B cell (primary cell): ENCODE measurements at regions not wholly inside any gene's neighbourhood (a gene's known extent, or its start where the extent isn't known, plus 50 kb on each side); places are given as distances from the start of the nearest gene placed in this dataset.

Source experiments
- ATAC-seq: fragments of 200-7000 bp; cut with Tn5 transposase; one replicate; pipeline ENCODE4 v1.10.0; 2021; ENCODE audit warnings: low read depth, mild to moderate bottlenecking, moderate number of reproducible peaks, moderate library complexity
- CTCF ChIA-PET: fragments of 350-600 bp; sonication (Branson Sonifier 250); formaldehyde crosslinking; loops from one replicate; lab custom pipeline; 2021; ENCODE audit warnings: antibody characterized with exemption, inconsistent platforms; lab: Charles Lee
- POLR2A ChIA-PET: fragments of 350-600 bp; sonication (Branson Sonifier 250); formaldehyde crosslinking; loops from one replicate; lab custom pipeline; 2021; ENCODE audit warnings: antibody characterized with exemption; lab: Charles Lee
- DNase-seq: peaks from one replicate; pipeline ENCODE4 v3.0.0; 2013
- H2AFZ ChIP-seq: 2 replicates; pipeline ENCODE4 v1.6.1; 2012; ENCODE audit warnings: mild to moderate bottlenecking, low read depth, low read length; ENCODE audit not compliant: insufficient read depth, poor library complexity, severe bottlenecking
- H3K27ac ChIP-seq, 2 donors: 1 replicate in 1 of 2; 2 replicates in 1 of 2; pipeline ENCODE4 v1.5.1; 2012 to 2013; ENCODE audit warnings: low read length in 2 of 2, mild to moderate bottlenecking in 2 of 2, moderate library complexity in 1 of 2
- H3K27me3 ChIP-seq, 4 experiments: fragments of 200-600 bp in 1 of 4; sonication (generic) in 1 of 4; replicated peaks in 1 of 4; 1 replicate in 2 of 4; 2 replicates in 2 of 4; pipeline versions ENCODE4 v1.6.1 to v1.7.0; 2013 to 2016; ENCODE audit warnings: low read length in 3 of 4, mild to moderate bottlenecking in 2 of 4, mixed read lengths in 1 of 4, moderate library complexity in 1 of 4; ENCODE audit not compliant: insufficient read depth in 4 of 4, control insufficient read depth in 3 of 4; ENCODE audit errors: control extremely low read depth in 1 of 4
- H3K36me3 ChIP-seq, 2 experiments: replicated peaks in 1 of 2; 1 replicate in 1 of 2; 2 replicates in 1 of 2; pipeline versions ENCODE4 v1.6.1 to v1.7.1; 2013; ENCODE audit warnings: low read length in 1 of 2; ENCODE audit not compliant: insufficient read depth in 2 of 2, control insufficient read depth in 1 of 2; ENCODE audit errors: control extremely low read depth in 1 of 2, extremely low read depth in 1 of 2
- H3K4me1 ChIP-seq, 2 donors: fragments of 200-600 bp in 1 of 2; sonication (generic) in 1 of 2; 1 replicate in 1 of 2; 2 replicates in 1 of 2; pipeline versions ENCODE4 v1.5.1 to v1.6.1; 2013 to 2017; ENCODE audit warnings: low read length in 2 of 2; ENCODE audit not compliant: control insufficient read depth in 2 of 2, insufficient read depth in 2 of 2
- H3K4me2 ChIP-seq: replicated peaks from 2 replicates; pipeline ENCODE3; 2012; ENCODE audit warnings: mild to moderate bottlenecking, low read depth, low read length; ENCODE audit not compliant: poor library complexity, severe bottlenecking
- H3K4me3 ChIP-seq, 5 experiments: fragments of 200-600 bp in 1 of 5; sonication (generic) in 1 of 5; 1 replicate in 3 of 5; 2 replicates in 2 of 5; pipeline versions ENCODE4 v1.5.1 to v1.7.0; 2011 to 2016; ENCODE audit warnings: low read length in 4 of 5, mild to moderate bottlenecking in 4 of 5, low read depth in 2 of 5, control low read depth in 1 of 5, moderate library complexity in 1 of 5; ENCODE audit not compliant: insufficient read depth in 1 of 5; ENCODE audit errors: control extremely low read depth in 1 of 5, extremely low read depth in 1 of 5
- H3K79me2 ChIP-seq: fragments of 200-600 bp; sonication (generic); one replicate; pipeline ENCODE4 v1.6.0; 2016; ENCODE audit warnings: low read length; ENCODE audit not compliant: control insufficient read depth, insufficient read depth
- H3K9ac ChIP-seq: fragments of 200-600 bp; sonication (generic); 2 replicates; pipeline ENCODE4 v1.6.1; 2017; ENCODE audit warnings: mild to moderate bottlenecking, low read length, moderate library complexity
- H3K9me3 ChIP-seq, 3 donors: one replicate each; pipeline versions ENCODE4 v1.6.1 to v1.7.1; 2013; ENCODE audit warnings: low read length in 2 of 3; ENCODE audit not compliant: control insufficient read depth in 2 of 3, insufficient read depth in 1 of 3; ENCODE audit errors: control extremely low read depth in 1 of 3
- H4K20me1 ChIP-seq: 2 replicates; pipeline ENCODE4 v1.6.0; 2012; ENCODE audit warnings: mild to moderate bottlenecking, low read length; ENCODE audit not compliant: insufficient read depth, control insufficient read depth, poor library complexity, severe bottlenecking
- H3K27ac Mint-ChIP-seq: one replicate; pipeline ENCODE4 v1.8.0; 2021; ENCODE audit warnings: mixed read lengths
- H3K27me3 Mint-ChIP-seq: one replicate; pipeline ENCODE4 v1.8.0; 2021; ENCODE audit warnings: mixed read lengths
- H3K4me1 Mint-ChIP-seq: one replicate; pipeline ENCODE4 v1.8.0; 2021; ENCODE audit warnings: mixed read lengths
- H3K4me3 Mint-ChIP-seq: one replicate; pipeline ENCODE4 v1.8.0; 2021; ENCODE audit warnings: mixed read lengths
- H3K9me3 Mint-ChIP-seq: one replicate; pipeline ENCODE4 v1.8.0; 2022; ENCODE audit warnings: mixed read lengths; ENCODE audit not compliant: insufficient read depth
- CTCF ChIP-seq: fragments of 200-600 bp; IDR thresholded peaks from one replicate; pipeline ENCODE4 v1.8.0; 2022; ENCODE audit warnings: antibody characterized with exemption, mild to moderate bottlenecking
- EZH2 ChIP-seq: IDR thresholded peaks from 2 replicates; pipeline ENCODE4 v1.6.1; 2012; ENCODE audit warnings: borderline replicate concordance, low read depth, mild to moderate bottlenecking, moderate library complexity, low read length; ENCODE audit not compliant: insufficient read depth, poor library complexity, severe bottlenecking
- WGBS: methylation state at CpG from one replicate; pipeline ENCODE4 v1.1.5; 2013; ENCODE audit warnings: missing lambda C conversion rate; ENCODE audit not compliant: insufficient coverage; 5-methylcytosine and 5-hydroxymethylcytosine counted together
- intact Hi-C: fragments of 100-400 bp; cut with micrococcal nuclease; formaldehyde crosslinking; loops from one replicate; pipeline ENCODE4 v1.10.0; 2022

- no peak for ATAC-seq
- Mint-ChIP-seq H3K27ac (no peak overlapping the region), H3K27me3 (no peaks in the 10 kb centered on the region), H3K9me3 (no peaks in the 10 kb centered on the region), H3K4me3 (no peak overlapping the region), H3K4me1 (no peaks in the 10 kb centered on the region)
- no peak overlapping the region for H3K9ac ChIP-seq
- no peak for DNase-seq
- POLR2A ChIA-PET, result no interaction called here
- no peak overlapping the region for H3K27ac ChIP-seq
- intact Hi-C loops, result no loop called here
- TF ChIP-seq EZH2 (no peak), CTCF (no peak)
- CTCF ChIA-PET, result no interaction called here
- no peak overlapping the region for H3K4me2 ChIP-seq
- H2AFZ ChIP-seq, result no peak overlapping the region
- H3K4me3 ChIP-seq, result no peak overlapping the region
- no peaks in the 10 kb centered on the region for H3K36me3 ChIP-seq
- no peaks in the 10 kb centered on the region for H3K27me3 ChIP-seq
- no peaks in the 10 kb centered on the region for H4K20me1 ChIP-seq
- 100% methylated on average over 2 of the region's 4 CpGs for WGBS
- no peaks in the 10 kb centered on the region for H3K4me1 ChIP-seq
- H3K9me3 ChIP-seq, result no peaks in the 10 kb centered on the region
- H3K79me2 ChIP-seq, result no peaks in the 10 kb centered on the region
These were observed 241.9 kb upstream of the IRS2 start for GRCh38 chr13:110028311-110028710.

DNA sequence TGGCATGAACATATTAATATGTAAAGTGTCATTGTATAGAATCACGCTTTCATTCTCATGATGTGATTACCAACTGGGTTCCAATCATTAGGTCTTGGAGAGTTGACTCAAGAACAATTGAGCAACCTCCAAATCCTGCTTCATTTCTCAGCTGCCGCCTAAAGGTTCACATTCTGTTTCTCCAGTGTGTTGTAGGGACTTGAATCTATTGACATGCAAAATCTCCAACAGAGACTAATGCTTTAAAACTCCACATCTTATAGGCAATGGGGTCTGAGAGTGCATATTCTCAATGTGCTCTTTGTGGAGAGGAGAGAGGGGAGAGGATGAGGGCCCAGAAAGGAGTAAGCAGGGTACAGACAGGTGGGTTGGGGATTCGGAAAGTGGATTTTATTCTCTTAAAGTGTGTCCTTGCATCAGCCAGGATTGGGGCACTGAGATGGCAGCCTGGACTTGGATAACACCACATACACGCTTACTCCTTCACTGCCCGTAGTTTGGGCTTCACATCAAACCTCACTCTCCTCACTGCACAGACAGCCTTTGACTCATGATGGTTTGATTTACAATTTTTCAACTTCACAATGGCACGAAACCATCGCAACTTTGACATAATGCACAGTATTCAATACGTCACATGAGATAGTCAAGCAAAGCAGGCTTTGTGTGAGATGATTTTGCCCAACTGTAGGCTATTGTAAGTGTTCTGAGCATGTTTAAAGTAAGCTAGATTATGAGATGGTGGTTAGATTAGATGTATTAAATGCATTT is 241.3 kb upstream of the IRS2 start:
- TF ChIP-seq EZH2 (no peak), CTCF (no peak)
- Histone ChIP-seq H2AFZ (no peak overlapping the region), H3K36me3 (no peaks in the 10 kb centered on the region), H4K20me1 (no peaks in the 10 kb centered on the region), H3K9me3 (no peaks in the 10 kb centered on the region), H3K27me3 (no peaks in the 10 kb centered on the region), H3K4me2 (no peak overlapping the region), H3K27ac (no peak overlapping the region), H3K9ac (no peak overlapping the region), H3K4me3 (no peak overlapping the region), H3K79me2 (no peaks in the 10 kb centered on the region), H3K4me1 (no peaks in the 10 kb centered on the region)
- POLR2A ChIA-PET, result no interaction called here
- Mint-ChIP-seq H3K4me1 (no peaks in the 10 kb centered on the region), H3K27me3 (no peaks in the 10 kb centered on the region), H3K4me3 (no peak overlapping the region), H3K9me3 (no peaks in the 10 kb centered on the region), H3K27ac (no peak overlapping the region)
- 95% methylated on average over 4 of the region's 8 CpGs for WGBS
- CTCF ChIA-PET, result no interaction called here
- ATAC-seq (no peak), DNase-seq (no peak)
- intact Hi-C loops, result no loop called here
